GM23248 (cell line): ENCODE measurements at regions not wholly inside any gene's neighbourhood (a gene's known extent, or its start where the extent isn't known, plus 50 kb on each side); places are given as distances from the start of the nearest gene placed in this dataset.

Experiments used
- EZH2 ChIP-seq: fragments of 200-600 bp; sonication (generic); IDR thresholded peaks from 2 replicates; pipeline ENCODE4 v1.6.1; 2018; ENCODE audit warnings: antibody characterized with exemption, mild to moderate bottlenecking; ENCODE audit not compliant: insufficient read depth, poor library complexity, severe bottlenecking
- EZH2phosphoT487 ChIP-seq: fragments of 200-600 bp; sonication (generic); IDR thresholded peaks from 2 replicates; pipeline ENCODE4 v1.6.1; 2018; ENCODE audit warnings: antibody characterized with exemption, moderate library complexity, mild to moderate bottlenecking, low read depth; ENCODE audit not compliant: insufficient read depth

DNA sequence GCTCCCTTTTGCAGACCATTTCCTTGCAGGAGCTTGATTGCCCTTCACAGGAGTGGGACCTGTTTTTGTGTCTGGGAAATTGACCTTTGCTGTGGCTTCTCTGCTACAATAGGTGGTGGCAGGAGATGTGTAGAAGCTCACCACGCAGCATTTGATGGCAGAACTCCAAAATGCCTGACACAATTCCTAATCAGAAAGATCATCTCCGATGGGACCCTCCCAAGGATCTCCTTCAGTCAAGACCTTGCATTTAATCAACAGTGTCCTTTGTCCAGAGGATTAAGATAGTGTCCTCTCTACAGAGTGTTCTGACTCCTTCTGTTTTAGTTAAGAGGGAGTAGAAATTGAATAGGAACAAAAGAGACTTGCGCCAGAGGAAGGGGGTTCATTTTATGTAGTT, 83.6 kb upstream of the DDHD1 start:
- TF ChIP-seq EZH2 (no peak), EZH2phosphoT487 (no peak)
